ENCODE measurements at regions not wholly inside any gene's neighbourhood (a gene's known extent, or its start where the extent isn't known, plus 50 kb on each side); places are given as distances from the start of the nearest gene placed in this dataset.

- no peak overlapping the region for H3K4me3 Mint-ChIP-seq (ENCODE audit: unreplicated experiment)
- H3K27ac Mint-ChIP-seq (ENCODE audit: unreplicated experiment), result no peak overlapping the region
- TF ChIP-seq, protein P1, sequence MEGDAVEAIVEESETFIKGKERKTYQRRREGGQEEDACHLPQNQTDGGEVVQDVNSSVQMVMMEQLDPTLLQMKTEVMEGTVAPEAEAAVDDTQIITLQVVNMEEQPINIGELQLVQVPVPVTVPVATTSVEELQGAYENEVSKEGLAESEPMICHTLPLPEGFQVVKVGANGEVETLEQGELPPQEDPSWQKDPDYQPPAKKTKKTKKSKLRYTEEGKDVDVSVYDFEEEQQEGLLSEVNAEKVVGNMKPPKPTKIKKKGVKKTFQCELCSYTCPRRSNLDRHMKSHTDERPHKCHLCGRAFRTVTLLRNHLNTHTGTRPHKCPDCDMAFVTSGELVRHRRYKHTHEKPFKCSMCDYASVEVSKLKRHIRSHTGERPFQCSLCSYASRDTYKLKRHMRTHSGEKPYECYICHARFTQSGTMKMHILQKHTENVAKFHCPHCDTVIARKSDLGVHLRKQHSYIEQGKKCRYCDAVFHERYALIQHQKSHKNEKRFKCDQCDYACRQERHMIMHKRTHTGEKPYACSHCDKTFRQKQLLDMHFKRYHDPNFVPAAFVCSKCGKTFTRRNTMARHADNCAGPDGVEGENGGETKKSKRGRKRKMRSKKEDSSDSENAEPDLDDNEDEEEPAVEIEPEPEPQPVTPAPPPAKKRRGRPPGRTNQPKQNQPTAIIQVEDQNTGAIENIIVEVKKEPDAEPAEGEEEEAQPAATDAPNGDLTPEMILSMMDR (IDR thresholded peaks at IDR 0.05), result no peak
- DNase-seq (ENCODE audit: low spot score), result no peak
- no peaks in the 10 kb centered on the region for H3K27me3 Mint-ChIP-seq (ENCODE audit: low read depth)
- peaks cover 5% of the 10 kb centered on the region for H3K9me3 Mint-ChIP-seq (ENCODE audit: low read depth)
- peaks cover 3% of the 10 kb centered on the region for H3K4me1 Mint-ChIP-seq (ENCODE audit: low read depth)
- no peaks in the 10 kb centered on the region for H3K36me3 Mint-ChIP-seq (ENCODE audit: low read depth)
Measured at GRCh38 chr2:145344076-145344724, 824.3 kb upstream of the ZEB2 start.

GRCh38 chr2:145343287-145343686 lies 823.4 kb upstream of the ZEB2 start:
- no peak for DNase-seq (ENCODE audit: low spot score)
- TF ChIP-seq, protein P1 (IDR thresholded peaks at IDR 0.05), result no peak
- Mint-ChIP-seq H3K9me3 (ENCODE audit: low read depth) (peaks cover 5% of the 10 kb centered on the region), H3K4me3 (ENCODE audit: unreplicated experiment) (no peak overlapping the region), H3K36me3 (ENCODE audit: low read depth) (no peaks in the 10 kb centered on the region), H3K27me3 (ENCODE audit: low read depth) (no peaks in the 10 kb centered on the region), H3K4me1 (ENCODE audit: low read depth) (peaks cover 3% of the 10 kb centered on the region), H3K27ac (ENCODE audit: unreplicated experiment) (no peak overlapping the region)

GRCh38 chr2:145341536-145341935 lies 821.6 kb upstream of the ZEB2 start:
- H3K36me3 Mint-ChIP-seq (ENCODE audit: low read depth), result no peaks in the 10 kb centered on the region

GRCh38 chr2:145339646-145340045 lies 819.7 kb upstream of the ZEB2 start:
- Mint-ChIP-seq H3K9me3 (ENCODE audit: low read depth) (peaks cover 5% of the 10 kb centered on the region), H3K27ac (ENCODE audit: unreplicated experiment) (no peak overlapping the region), H3K4me1 (ENCODE audit: low read depth) (peaks cover 3% of the 10 kb centered on the region), H3K27me3 (ENCODE audit: low read depth) (no peaks in the 10 kb centered on the region), H3K36me3 (ENCODE audit: low read depth) (no peaks in the 10 kb centered on the region), H3K4me3 (ENCODE audit: unreplicated experiment) (no peak overlapping the region)
- TF ChIP-seq, protein P1 (IDR thresholded peaks at IDR 0.05), result no peak
- DNase-seq (ENCODE audit: low spot score), result no peak

More at GRCh38 chr2:145341536-145341935, 821.6 kb upstream of the ZEB2 start:
- TF ChIP-seq, protein P1 (IDR thresholded peaks at IDR 0.05), result no peak
- Mint-ChIP-seq H3K27me3 (ENCODE audit: low read depth) (no peaks in the 10 kb centered on the region), H3K9me3 (ENCODE audit: low read depth) (peaks cover 5% of the 10 kb centered on the region), H3K27ac (ENCODE audit: unreplicated experiment) (no peak overlapping the region), H3K4me3 (ENCODE audit: unreplicated experiment) (no peak overlapping the region), H3K4me1 (ENCODE audit: low read depth) (peaks cover 3% of the 10 kb centered on the region)
- DNase-seq (ENCODE audit: low spot score), result no peak

DNA sequence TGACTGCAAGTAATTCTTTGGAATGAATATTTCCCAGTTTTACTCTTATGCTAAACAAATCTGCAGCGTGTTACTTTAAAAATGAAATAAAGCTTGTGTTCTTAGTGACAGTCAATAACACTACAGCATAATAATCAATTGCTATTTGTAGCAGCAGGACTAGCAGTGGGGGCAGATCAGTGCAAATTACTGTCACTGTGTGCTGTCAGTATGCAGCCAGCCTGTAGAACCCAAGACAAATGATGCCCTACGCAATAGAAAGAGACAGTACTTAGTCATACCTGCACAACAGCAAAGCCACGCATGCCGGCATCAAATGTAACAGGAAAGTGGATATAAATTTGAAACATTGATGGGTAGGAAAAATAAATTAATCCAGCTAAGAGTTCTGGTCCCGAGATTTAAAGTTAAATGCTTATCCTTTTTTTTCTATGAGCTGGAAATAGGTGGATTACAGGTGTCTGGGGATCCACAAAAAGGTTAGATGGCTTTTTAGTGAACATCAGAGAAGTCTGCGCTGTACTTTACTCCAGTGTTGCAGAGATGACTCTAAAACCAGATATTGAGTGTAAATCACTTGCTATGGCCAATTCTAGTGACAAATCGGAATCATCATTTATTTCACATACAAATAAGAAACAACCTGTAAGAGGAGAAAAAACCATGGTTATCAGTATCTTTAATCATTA lies 812.4 kb upstream of the ZEB2 start:
- Mint-ChIP-seq H3K4me1 (ENCODE audit: low read depth) (no peaks in the 10 kb centered on the region), H3K36me3 (ENCODE audit: low read depth) (no peaks in the 10 kb centered on the region), H3K27ac (ENCODE audit: unreplicated experiment) (no peak overlapping the region), H3K4me3 (ENCODE audit: unreplicated experiment) (no peak overlapping the region), H3K27me3 (ENCODE audit: low read depth) (no peaks in the 10 kb centered on the region), H3K9me3 (ENCODE audit: low read depth) (no peaks in the 10 kb centered on the region)
- TF ChIP-seq, protein P1 (IDR thresholded peaks at IDR 0.05), result no peak
- no peak for DNase-seq (ENCODE audit: low spot score)
